ENCODE measurements at regions not wholly inside any gene's neighbourhood (a gene's known extent, or its start where the extent isn't known, plus 50 kb on each side); places are given as distances from the start of the nearest gene placed in this dataset.

DNA sequence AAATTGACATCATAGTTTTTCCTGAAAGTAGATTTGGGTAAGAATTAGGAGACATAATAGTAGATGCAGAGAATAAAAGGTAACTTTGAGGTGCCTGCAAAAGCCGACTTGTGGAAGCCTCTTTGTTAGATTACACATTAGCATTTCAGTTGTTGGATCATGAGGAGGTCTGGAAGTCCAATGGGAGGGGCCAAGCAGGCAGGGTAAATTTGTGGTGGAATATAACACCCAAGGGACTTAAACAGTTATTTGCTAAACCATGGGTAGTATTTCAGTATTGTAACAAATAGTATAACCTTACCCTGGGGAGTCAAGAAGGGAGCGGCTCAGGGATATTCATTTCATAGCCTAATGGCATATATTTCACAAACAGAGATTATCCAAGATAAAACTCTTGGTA is 810.7 kb upstream of the AMOT start:
- intact Hi-C loops (cut with micrococcal nuclease) (no loop called here), in situ Hi-C loops (cut with MboI) (no loop called here)
- H2AFZ ChIP-seq (ENCODE audit: low read depth, low read length), result no peak overlapping the region
- H3K4me1 ChIP-seq (replicated peaks in 1 of 2; ENCODE audit: control insufficient read depth in 2 of 2, insufficient read depth in 2 of 2, low read length in 2 of 2), result no peaks in the 10 kb centered on the region
- FAIRE-seq (no peak), DNase-seq (ENCODE audit: extremely low read depth in 1 of 4, low spot score in 3 of 4) (no peak), ATAC-seq (no peak)
- H3K4me2 ChIP-seq (ENCODE audit: insufficient read depth, low read length), result no peak overlapping the region
- no TSS peak for BruUV-seq (replicated peaks)
- no peaks in the 10 kb centered on the region for H3K9me3 ChIP-seq (replicated peaks; ENCODE audit: control insufficient read depth, insufficient read depth, low read depth, low read length)
- H3K36me3 ChIP-seq (ENCODE audit: control insufficient read depth, insufficient read depth, low read length), result no peaks in the 10 kb centered on the region
- H3K79me2 ChIP-seq (ENCODE audit: control insufficient read depth, insufficient read depth, low read length), result no peaks in the 10 kb centered on the region
- H3K9me1 ChIP-seq (ENCODE audit: control insufficient read depth, insufficient read depth, low read length), result no peaks in the 10 kb centered on the region
- 3% methylated on average over 2 of the region's 2 CpGs for WGBS (ENCODE audit: insufficient coverage, low coverage, missing lambda C conversion rate)
- H3K27ac ChIP-seq (ENCODE audit: extremely low read depth, low read depth, low read length), result no peak overlapping the region
- TF ChIP-seq, protein P1, sequence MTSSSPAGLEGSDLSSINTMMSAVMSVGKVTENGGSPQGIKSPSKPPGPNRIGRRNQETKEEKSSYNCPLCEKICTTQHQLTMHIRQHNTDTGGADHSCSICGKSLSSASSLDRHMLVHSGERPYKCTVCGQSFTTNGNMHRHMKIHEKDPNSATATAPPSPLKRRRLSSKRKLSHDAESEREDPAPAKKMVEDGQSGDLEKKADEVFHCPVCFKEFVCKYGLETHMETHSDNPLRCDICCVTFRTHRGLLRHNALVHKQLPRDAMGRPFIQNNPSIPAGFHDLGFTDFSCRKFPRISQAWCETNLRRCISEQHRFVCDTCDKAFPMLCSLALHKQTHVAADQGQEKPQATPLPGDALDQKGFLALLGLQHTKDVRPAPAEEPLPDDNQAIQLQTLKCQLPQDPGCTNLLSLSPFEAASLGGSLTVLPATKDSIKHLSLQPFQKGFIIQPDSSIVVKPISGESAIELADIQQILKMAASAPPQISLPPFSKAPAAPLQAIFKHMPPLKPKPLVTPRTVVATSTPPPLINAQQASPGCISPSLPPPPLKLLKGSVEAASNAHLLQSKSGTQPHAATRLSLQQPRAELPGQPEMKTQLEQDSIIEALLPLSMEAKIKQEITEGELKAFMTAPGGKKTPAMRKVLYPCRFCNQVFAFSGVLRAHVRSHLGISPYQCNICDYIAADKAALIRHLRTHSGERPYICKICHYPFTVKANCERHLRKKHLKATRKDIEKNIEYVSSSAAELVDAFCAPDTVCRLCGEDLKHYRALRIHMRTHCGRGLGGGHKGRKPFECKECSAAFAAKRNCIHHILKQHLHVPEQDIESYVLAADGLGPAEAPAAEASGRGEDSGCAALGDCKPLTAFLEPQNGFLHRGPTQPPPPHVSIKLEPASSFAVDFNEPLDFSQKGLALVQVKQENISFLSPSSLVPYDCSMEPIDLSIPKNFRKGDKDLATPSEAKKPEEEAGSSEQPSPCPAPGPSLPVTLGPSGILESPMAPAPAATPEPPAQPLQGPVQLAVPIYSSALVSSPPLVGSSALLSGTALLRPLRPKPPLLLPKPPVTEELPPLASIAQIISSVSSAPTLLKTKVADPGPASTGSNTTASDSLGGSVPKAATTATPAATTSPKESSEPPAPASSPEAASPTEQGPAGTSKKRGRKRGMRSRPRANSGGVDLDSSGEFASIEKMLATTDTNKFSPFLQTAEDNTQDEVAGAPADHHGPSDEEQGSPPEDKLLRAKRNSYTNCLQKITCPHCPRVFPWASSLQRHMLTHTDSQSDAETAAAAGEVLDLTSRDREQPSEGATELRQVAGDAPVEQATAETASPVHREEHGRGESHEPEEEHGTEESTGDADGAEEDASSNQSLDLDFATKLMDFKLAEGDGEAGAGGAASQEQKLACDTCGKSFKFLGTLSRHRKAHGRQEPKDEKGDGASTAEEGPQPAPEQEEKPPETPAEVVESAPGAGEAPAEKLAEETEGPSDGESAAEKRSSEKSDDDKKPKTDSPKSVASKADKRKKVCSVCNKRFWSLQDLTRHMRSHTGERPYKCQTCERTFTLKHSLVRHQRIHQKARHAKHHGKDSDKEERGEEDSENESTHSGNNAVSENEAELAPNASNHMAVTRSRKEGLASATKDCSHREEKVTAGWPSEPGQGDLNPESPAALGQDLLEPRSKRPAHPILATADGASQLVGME (CRISPR knock-in tag; IDR thresholded peaks at IDR 0.05), result no peak
- TF ChIP-seq SRSF7 (optimal IDR thresholded peaks at IDR 0.05; ENCODE audit: low read depth, low read length), result no peak
- TF ChIP-seq MCM3 (IDR thresholded peaks at IDR 0.05), result no peak
- TF ChIP-seq, protein P2, sequence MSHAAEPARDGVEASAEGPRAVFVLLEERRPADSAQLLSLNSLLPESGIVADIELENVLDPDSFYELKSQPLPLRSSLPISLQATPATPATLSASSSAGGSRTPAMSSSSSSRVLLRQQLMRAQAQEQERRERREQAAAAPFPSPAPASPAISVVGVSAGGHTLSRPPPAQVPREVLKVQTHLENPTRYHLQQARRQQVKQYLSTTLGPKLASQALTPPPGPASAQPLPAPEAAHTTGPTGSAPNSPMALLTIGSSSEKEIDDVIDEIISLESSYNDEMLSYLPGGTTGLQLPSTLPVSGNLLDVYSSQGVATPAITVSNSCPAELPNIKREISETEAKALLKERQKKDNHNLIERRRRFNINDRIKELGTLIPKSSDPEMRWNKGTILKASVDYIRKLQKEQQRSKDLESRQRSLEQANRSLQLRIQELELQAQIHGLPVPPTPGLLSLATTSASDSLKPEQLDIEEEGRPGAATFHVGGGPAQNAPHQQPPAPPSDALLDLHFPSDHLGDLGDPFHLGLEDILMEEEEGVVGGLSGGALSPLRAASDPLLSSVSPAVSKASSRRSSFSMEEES (CRISPR knock-in tag; IDR thresholded peaks at IDR 0.05), result no peak
- TF ChIP-seq ETS2 (tag; IDR thresholded peaks at IDR 0.05; ENCODE audit: borderline replicate concordance, poor library complexity, severe bottlenecking), result no peak
- TF ChIP-seq, protein P3, sequence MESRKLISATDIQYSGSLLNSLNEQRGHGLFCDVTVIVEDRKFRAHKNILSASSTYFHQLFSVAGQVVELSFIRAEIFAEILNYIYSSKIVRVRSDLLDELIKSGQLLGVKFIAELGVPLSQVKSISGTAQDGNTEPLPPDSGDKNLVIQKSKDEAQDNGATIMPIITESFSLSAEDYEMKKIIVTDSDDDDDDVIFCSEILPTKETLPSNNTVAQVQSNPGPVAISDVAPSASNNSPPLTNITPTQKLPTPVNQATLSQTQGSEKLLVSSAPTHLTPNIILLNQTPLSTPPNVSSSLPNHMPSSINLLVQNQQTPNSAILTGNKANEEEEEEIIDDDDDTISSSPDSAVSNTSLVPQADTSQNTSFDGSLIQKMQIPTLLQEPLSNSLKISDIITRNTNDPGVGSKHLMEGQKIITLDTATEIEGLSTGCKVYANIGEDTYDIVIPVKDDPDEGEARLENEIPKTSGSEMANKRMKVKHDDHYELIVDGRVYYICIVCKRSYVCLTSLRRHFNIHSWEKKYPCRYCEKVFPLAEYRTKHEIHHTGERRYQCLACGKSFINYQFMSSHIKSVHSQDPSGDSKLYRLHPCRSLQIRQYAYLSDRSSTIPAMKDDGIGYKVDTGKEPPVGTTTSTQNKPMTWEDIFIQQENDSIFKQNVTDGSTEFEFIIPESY (CRISPR knock-in tag; IDR thresholded peaks at IDR 0.05), result no peak
- no peak for TF ChIP-seq TARDBP (IDR thresholded peaks at IDR 0.05)
- no peak for TF ChIP-seq TSC22D4 (tag; IDR thresholded peaks at IDR 0.05)
- TF ChIP-seq ZNF436 (CRISPR knock-in tag; IDR thresholded peaks at IDR 0.05), result no peak
- TF ChIP-seq RBM34 (IDR thresholded peaks at IDR 0.05; ENCODE audit: borderline replicate concordance, insufficient read depth, low read length), result no peak
- no peak for TF ChIP-seq BCL6 (CRISPR knock-in tag; IDR thresholded peaks at IDR 0.05)
- no peak for TF ChIP-seq ZC3H4 (CRISPR knock-in tag; IDR thresholded peaks at IDR 0.05; ENCODE audit: borderline replicate concordance)
- TF ChIP-seq, protein P4, sequence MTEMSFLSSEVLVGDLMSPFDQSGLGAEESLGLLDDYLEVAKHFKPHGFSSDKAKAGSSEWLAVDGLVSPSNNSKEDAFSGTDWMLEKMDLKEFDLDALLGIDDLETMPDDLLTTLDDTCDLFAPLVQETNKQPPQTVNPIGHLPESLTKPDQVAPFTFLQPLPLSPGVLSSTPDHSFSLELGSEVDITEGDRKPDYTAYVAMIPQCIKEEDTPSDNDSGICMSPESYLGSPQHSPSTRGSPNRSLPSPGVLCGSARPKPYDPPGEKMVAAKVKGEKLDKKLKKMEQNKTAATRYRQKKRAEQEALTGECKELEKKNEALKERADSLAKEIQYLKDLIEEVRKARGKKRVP (CRISPR knock-in tag; IDR thresholded peaks at IDR 0.05), result no peak
- no peak for TF ChIP-seq NONO (IDR thresholded peaks at IDR 0.05; ENCODE audit: low read depth in 2 of 2, low read length in 1 of 2)
- no peaks in the 10 kb centered on the region for H4K20me1 ChIP-seq (replicated peaks; ENCODE audit: control insufficient read depth, insufficient read depth, low read length)
- H3K4me3 ChIP-seq, result no peak overlapping the region
- no peaks in the 10 kb centered on the region for H3K27me3 ChIP-seq (ENCODE audit: control insufficient read depth in 2 of 2, insufficient read depth in 2 of 2, low read length in 2 of 2)
- CTCF ChIA-PET (ENCODE audit: low intra/inter-chr PET ratio), result no interaction called here
- POLR2A ChIA-PET, result no interaction called here
- no peak overlapping the region for H3K9ac ChIP-seq (ENCODE audit: insufficient read depth in 1 of 2, low read depth in 2 of 2, low read length in 2 of 2)

All from K562 (cell line).